ENCODE measurements at regions not wholly inside any gene's neighbourhood (a gene's known extent, or its start where the extent isn't known, plus 50 kb on each side); places are given as distances from the start of the nearest gene placed in this dataset.

GRCh38 chr20:23174821-23175220 is 88.7 kb upstream of the CD93 start:
- TF ChIP-seq POLR2A (IDR thresholded peaks at IDR 0.05) (no peak), CTCF (IDR thresholded peaks at IDR 0.05) (no peak), POLR2AphosphoS5 (IDR thresholded peaks at IDR 0.05) (no peak), EP300 (IDR thresholded peaks at IDR 0.05) (no peak)
- no peaks in the 10 kb centered on the region for H3K27me3 ChIP-seq
- no peaks in the 10 kb centered on the region for H3K9me3 ChIP-seq
- H3K27ac ChIP-seq: no peak overlapping the region
- 98% methylated on average over 3 of the region's 3 CpGs for WGBS, 2 donors
- H3K4me3 ChIP-seq: no peak overlapping the region
- ATAC-seq (ENCODE audit: low FRiP score in 2 of 2): no peak
- no peak for DNase-seq
- peaks cover 0 to 10% (median 6%) of the 10 kb centered on the region in 4 donors for H3K4me1 ChIP-seq
- no peaks in the 10 kb centered on the region for H3K36me3 ChIP-seq

DNA sequence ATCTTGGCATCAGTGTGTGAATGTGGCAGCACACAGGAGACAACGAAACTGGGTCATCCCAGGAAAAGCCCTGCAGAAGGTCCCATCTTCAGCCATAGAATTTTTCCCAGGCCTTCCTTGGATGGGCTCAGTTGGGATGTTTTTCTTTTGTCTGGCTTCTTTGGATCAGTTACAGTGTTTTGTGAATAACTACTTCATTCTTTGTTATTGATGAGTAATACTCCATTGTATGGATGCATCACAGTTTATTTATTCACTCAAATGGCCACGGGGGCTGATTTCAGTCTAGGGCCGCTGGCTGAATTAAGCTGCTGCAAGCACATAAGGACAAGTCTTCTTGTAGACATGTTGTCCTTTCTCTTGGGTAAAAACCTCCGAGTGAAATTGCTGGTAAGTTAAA is 81.3 kb upstream of the CD93 start:
- Histone ChIP-seq H3K4me3 (no peak overlapping the region), H3K36me3 (no peaks in the 10 kb centered on the region), H3K27ac (no peak overlapping the region), H3K4me1 (peaks cover 8 to 21% (median 12%) of the 10 kb centered on the region in 4 donors), H3K9me3 (no peaks in the 10 kb centered on the region), H3K27me3 (no peaks in the 10 kb centered on the region)
- ATAC-seq (ENCODE audit: low FRiP score in 2 of 2): no peak
- WGBS, 2 donors: 84 to 87% methylated on average over 4 of the region's 4 CpGs
- TF ChIP-seq EP300 (IDR thresholded peaks at IDR 0.05): no peak
- no peak for TF ChIP-seq POLR2A (IDR thresholded peaks at IDR 0.05)
- no peak for TF ChIP-seq POLR2AphosphoS5 (IDR thresholded peaks at IDR 0.05)
- DNase-seq: no peak

DNA sequence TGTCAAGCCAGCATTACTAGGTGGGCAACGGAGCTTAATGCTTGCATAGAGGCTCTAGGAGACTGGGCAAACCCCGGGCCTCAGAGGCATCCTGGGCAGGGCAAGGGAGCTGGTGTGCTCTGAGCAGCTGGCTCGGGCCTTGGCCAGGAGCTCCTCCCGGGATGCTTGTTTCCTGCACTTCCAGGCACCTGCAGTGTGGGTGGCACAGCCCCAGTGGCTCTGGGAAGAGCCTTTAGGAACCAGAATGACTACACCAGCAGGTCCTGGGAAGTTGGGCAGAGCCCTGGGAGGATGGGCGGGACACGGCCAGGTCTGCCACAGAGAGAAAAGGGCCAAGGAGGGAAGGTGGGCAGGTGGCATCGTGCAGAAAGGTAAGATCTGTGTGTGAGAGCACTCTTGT is 80.4 kb upstream of the CD93 start:
- Histone ChIP-seq H3K27ac (no peak overlapping the region), H3K4me3 (no peak overlapping the region), H3K27me3 (no peaks in the 10 kb centered on the region), H3K36me3 (no peaks in the 10 kb centered on the region), H3K4me1 (peaks cover 14 to 29% (median 20%) of the 10 kb centered on the region in 4 donors), H3K9me3 (no peaks in the 10 kb centered on the region)
- WGBS, 2 donors: 92 to 94% methylated on average over 5 to 7 of the region's 7 CpGs
- ATAC-seq (ENCODE audit: low FRiP score in 2 of 2): no peak
- TF ChIP-seq EP300 (IDR thresholded peaks at IDR 0.05) (no peak), CTCF (IDR thresholded peaks at IDR 0.05) (no peak), POLR2A (IDR thresholded peaks at IDR 0.05) (no peak), POLR2AphosphoS5 (IDR thresholded peaks at IDR 0.05) (no peak)
- DNase-seq: no peak

GRCh38 chr20:23165964-23166363 is 79.8 kb upstream of the CD93 start:
- Histone ChIP-seq H3K36me3 (no peaks in the 10 kb centered on the region), H3K27me3 (no peaks in the 10 kb centered on the region), H3K9me3 (no peaks in the 10 kb centered on the region), H3K4me3 (no peak overlapping the region), H3K27ac (no peak overlapping the region), H3K4me1 (peaks cover 20 to 35% (median 26%) of the 10 kb centered on the region in 4 donors)
- no peak for DNase-seq
- no peak for TF ChIP-seq POLR2A (IDR thresholded peaks at IDR 0.05)
- no peak for TF ChIP-seq CTCF (IDR thresholded peaks at IDR 0.05)
- TF ChIP-seq EP300 (IDR thresholded peaks at IDR 0.05): no peak
- no peak for TF ChIP-seq POLR2AphosphoS5 (IDR thresholded peaks at IDR 0.05)
- WGBS, 2 donors: 91 to 95% methylated on average over 7 of the region's 7 CpGs
- no peak for ATAC-seq (ENCODE audit: low FRiP score in 2 of 2)

- no peaks in the 10 kb centered on the region for H3K27me3 ChIP-seq
- no peaks in the 10 kb centered on the region for H3K9me3 ChIP-seq
- no peaks in the 10 kb centered on the region for H3K36me3 ChIP-seq
- peaks cover 27 to 41% (median 32%) of the 10 kb centered on the region in 4 donors for H3K4me1 ChIP-seq
- DNase-seq: no peak
- ATAC-seq (ENCODE audit: low FRiP score in 2 of 2): no peak
- 65 to 83% methylated on average over 12 of the region's 12 CpGs for WGBS, 2 donors
- H3K27ac ChIP-seq: no peak overlapping the region
- no peak overlapping the region for H3K4me3 ChIP-seq
- no peak for TF ChIP-seq POLR2A (IDR thresholded peaks at IDR 0.05)
- no peak for TF ChIP-seq EP300 (IDR thresholded peaks at IDR 0.05)
- TF ChIP-seq CTCF (IDR thresholded peaks at IDR 0.05): peak in 1 of 6 experiments; percentile 8
These were observed 79.2 kb upstream of the CD93 start for GRCh38 chr20:23165307-23165750.
